ENCODE measurements at regions not wholly inside any gene's neighbourhood (a gene's known extent, or its start where the extent isn't known, plus 50 kb on each side); places are given as distances from the start of the nearest gene placed in this dataset.

DNA sequence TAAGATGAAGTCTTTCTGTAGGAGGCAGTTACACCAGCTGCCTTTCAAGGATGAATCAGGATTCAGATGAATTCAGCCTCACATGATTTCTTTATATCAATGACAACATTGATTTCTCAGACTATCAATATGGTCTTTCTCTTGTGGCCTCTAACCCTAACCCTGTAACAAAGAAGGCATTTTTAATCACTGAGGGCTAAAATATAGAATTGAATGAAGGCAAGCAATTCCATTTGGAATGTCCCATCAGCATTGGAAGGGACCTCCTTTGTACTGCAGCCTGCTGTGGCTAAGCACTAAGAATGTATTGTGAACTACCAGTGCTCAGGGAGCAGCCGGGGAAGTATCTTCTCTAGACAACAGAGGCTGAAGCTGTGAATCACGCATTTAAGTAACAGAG lies 90.6 kb upstream of the FRMD6 start (continued):
- TF ChIP-seq DNMT3B (CRISPR knock-in tag; conservative IDR thresholded peaks at IDR 0.05): no peak

DNA sequence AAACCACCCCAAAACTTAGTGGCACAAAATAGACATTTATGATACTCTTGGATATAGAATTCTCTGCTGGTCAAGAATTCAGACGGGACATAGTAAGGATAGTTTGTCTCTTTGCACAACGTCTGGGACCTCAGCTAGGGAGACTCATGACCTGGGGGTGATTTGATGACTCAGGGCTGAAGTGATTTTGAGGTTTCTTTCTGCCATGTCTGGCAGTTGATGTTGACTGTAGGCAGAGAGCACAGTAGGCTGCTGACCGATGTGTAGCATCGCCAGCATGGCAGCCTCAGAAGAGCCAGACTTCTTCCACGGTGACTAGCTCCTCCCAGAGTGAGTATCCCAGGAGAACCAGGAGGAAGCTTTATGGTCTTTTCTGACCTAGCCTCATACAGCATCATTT lies 88.9 kb upstream of the FRMD6 start:
- TF ChIP-seq KDM5B (CRISPR knock-in tag; IDR thresholded peaks at IDR 0.05; ENCODE audit: borderline replicate concordance): no peak
- no peak for TF ChIP-seq PHF20 (CRISPR knock-in tag; IDR thresholded peaks at IDR 0.05)
- no peak for TF ChIP-seq ZNF780A (CRISPR knock-in tag; IDR thresholded peaks at IDR 0.05)
- TF ChIP-seq ZNF180 (CRISPR knock-in tag; IDR thresholded peaks at IDR 0.05; ENCODE audit: borderline replicate concordance, low read depth): no peak
- no peak for TF ChIP-seq FOXK1 (CRISPR knock-in tag; IDR thresholded peaks at IDR 0.05; ENCODE audit: borderline replicate concordance, low read depth)
- no peak for TF ChIP-seq JUN (CRISPR knock-in tag; IDR thresholded peaks at IDR 0.05)
- no peak for TF ChIP-seq ZNF484 (CRISPR knock-in tag; IDR thresholded peaks at IDR 0.05; ENCODE audit: borderline replicate concordance, low read depth)
- TF ChIP-seq, protein P1, sequence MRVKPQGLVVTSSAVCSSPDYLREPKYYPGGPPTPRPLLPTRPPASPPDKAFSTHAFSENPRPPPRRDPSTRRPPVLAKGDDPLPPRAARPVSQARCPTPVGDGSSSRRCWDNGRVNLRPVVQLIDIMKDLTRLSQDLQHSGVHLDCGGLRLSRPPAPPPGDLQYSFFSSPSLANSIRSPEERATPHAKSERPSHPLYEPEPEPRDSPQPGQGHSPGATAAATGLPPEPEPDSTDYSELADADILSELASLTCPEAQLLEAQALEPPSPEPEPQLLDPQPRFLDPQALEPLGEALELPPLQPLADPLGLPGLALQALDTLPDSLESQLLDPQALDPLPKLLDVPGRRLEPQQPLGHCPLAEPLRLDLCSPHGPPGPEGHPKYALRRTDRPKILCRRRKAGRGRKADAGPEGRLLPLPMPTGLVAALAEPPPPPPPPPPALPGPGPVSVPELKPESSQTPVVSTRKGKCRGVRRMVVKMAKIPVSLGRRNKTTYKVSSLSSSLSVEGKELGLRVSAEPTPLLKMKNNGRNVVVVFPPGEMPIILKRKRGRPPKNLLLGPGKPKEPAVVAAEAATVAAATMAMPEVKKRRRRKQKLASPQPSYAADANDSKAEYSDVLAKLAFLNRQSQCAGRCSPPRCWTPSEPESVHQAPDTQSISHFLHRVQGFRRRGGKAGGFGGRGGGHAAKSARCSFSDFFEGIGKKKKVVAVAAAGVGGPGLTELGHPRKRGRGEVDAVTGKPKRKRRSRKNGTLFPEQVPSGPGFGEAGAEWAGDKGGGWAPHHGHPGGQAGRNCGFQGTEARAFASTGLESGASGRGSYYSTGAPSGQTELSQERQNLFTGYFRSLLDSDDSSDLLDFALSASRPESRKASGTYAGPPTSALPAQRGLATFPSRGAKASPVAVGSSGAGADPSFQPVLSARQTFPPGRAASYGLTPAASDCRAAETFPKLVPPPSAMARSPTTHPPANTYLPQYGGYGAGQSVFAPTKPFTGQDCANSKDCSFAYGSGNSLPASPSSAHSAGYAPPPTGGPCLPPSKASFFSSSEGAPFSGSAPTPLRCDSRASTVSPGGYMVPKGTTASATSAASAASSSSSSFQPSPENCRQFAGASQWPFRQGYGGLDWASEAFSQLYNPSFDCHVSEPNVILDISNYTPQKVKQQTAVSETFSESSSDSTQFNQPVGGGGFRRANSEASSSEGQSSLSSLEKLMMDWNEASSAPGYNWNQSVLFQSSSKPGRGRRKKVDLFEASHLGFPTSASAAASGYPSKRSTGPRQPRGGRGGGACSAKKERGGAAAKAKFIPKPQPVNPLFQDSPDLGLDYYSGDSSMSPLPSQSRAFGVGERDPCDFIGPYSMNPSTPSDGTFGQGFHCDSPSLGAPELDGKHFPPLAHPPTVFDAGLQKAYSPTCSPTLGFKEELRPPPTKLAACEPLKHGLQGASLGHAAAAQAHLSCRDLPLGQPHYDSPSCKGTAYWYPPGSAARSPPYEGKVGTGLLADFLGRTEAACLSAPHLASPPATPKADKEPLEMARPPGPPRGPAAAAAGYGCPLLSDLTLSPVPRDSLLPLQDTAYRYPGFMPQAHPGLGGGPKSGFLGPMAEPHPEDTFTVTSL (CRISPR knock-in tag; IDR thresholded peaks at IDR 0.05; ENCODE audit: borderline replicate concordance): no peak
- no peak for TF ChIP-seq STAT5B (CRISPR knock-in tag; IDR thresholded peaks at IDR 0.05)
- no peak for TF ChIP-seq BRD4 (CRISPR knock-in tag; IDR thresholded peaks at IDR 0.05)
- TF ChIP-seq FOXA3 (CRISPR knock-in tag; IDR thresholded peaks at IDR 0.05): no peak
- CTCF ChIA-PET (ENCODE audit: low intra/inter-chr PET ratio, low total read pairs): no interaction called here
- in situ Hi-C loops (cut with HindIII; ENCODE audit: extremely low pct_ligation_motif_present, low pct_unique_long_range_greater_than_20kb) (no loop called here), intact Hi-C loops (cut with micrococcal nuclease; ENCODE audit: unreplicated experiment) (no loop called here)
- H3K9me3 ChIP-seq (ENCODE audit: low read length): no peaks in the 10 kb centered on the region
- POLR2A ChIA-PET: no interaction called here
- no peak overlapping the region for H3K27ac ChIP-seq (ENCODE audit: extremely low read length, insufficient read depth, low read length)
- H3K79me2 ChIP-seq (ENCODE audit: insufficient read depth, low read length): no peaks in the 10 kb centered on the region
- no peaks in the 10 kb centered on the region for H3K36me3 ChIP-seq (replicated peaks in 1 of 2; ENCODE audit: control insufficient read depth in 1 of 2, insufficient read depth in 2 of 2, low read length in 2 of 2)
- 40% methylated on average over 2 of the region's 5 CpGs for WGBS (ENCODE audit: low lambda C conversion rate)
- H3K9ac ChIP-seq (ENCODE audit: insufficient read depth, low read depth, low read length): no peak overlapping the region
- no peak for DNase-seq (ENCODE audit: low spot score)
- H4K20me1 ChIP-seq (ENCODE audit: insufficient read depth, low read length): no peaks in the 10 kb centered on the region
- no peak overlapping the region for H3K4me2 ChIP-seq (ENCODE audit: low read depth, low read length)
- H2AFZ ChIP-seq (ENCODE audit: low read length): no peak overlapping the region
- ATAC-seq: no peak
- 0 out of 5 replicates have a peak, but pooled peaks cover 0 to 3% of the 10 kb centered on the region in 2 experiments for H3K27me3 ChIP-seq (ENCODE audit: control insufficient read depth in 1 of 2, insufficient read depth in 2 of 2, low read length in 2 of 2)
- H3K4me1 ChIP-seq (ENCODE audit: insufficient read depth, low read length): peaks cover 16% of the 10 kb centered on the region
- no peak for FAIRE-seq
- BruUV-seq (replicated peaks): no TSS peak
- H3K4me3 ChIP-seq (replicated peaks in 1 of 3; ENCODE audit: insufficient read depth in 1 of 3, low read depth in 2 of 3, low read length in 3 of 3): no peak overlapping the region

All from HepG2 (cell line).